DOHH2 (cell line): ENCODE measurements at regions not wholly inside any gene's neighbourhood (a gene's known extent, or its start where the extent isn't known, plus 50 kb on each side); places are given as distances from the start of the nearest gene placed in this dataset.

Source experiments
- CTCF ChIP-seq: fragments of 200-600 bp; sonication (generic); IDR thresholded peaks from one replicate; pipeline ENCODE4 v1.5.1; 2014; ENCODE audit warnings: antibody characterized with exemption, mild to moderate bottlenecking, low read depth, low read length; ENCODE audit not compliant: poor library complexity, severe bottlenecking
- EZH2phosphoT487 ChIP-seq: fragments of 200-600 bp; sonication (generic); IDR thresholded peaks from 2 replicates; pipeline ENCODE4 v1.6.1; 2017; ENCODE audit warnings: borderline replicate concordance, mild to moderate bottlenecking, antibody characterized with exemption, low read length, moderate library complexity, mixed read lengths

DNA sequence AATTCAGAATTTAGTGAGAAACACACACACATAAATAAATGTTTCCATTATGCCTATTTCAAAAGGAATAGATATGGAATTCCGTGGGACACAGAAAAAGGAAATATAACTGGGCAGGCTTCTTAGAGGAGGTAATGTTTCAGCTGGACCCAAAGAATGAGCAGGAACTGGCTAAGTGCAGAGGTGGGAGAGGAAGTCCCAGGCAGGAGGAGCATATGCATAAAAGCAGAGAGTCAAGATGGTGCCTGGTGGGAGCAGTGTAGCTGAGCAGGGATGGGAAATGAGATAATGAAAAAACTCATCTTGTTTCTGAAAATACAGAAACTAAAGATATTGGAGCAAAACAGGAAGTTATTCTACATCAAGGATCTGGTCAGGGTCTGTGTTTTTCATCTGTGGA is 115.2 kb upstream of the MAGI3 start:
- no peak for TF ChIP-seq EZH2phosphoT487
- TF ChIP-seq CTCF, result no peak
